NCI-H510A treated with DMSO at 0.1 percent for 48 hours (cell line): ENCODE measurements at regions not wholly inside any gene's neighbourhood (a gene's known extent, or its start where the extent isn't known, plus 50 kb on each side); places are given as distances from the start of the nearest gene placed in this dataset.

Experiments used
- DNase-seq: peaks from one replicate; lab custom pipeline; 2025; lab: John Stamatoyannopoulos, UW

GRCh38 chr15:93870583-93870982, 360.8 kb upstream of the MCTP2 start:
- DNase-seq, result no peak

GRCh38 chr15:93866948-93867347, 364.4 kb upstream of the MCTP2 start:
- DNase-seq, result no peak

GRCh38 chr15:93866476-93866875, 364.9 kb upstream of the MCTP2 start:
- no peak for DNase-seq

GRCh38 chr15:93865586-93865985, 365.8 kb upstream of the MCTP2 start:
- no peak for DNase-seq

DNA sequence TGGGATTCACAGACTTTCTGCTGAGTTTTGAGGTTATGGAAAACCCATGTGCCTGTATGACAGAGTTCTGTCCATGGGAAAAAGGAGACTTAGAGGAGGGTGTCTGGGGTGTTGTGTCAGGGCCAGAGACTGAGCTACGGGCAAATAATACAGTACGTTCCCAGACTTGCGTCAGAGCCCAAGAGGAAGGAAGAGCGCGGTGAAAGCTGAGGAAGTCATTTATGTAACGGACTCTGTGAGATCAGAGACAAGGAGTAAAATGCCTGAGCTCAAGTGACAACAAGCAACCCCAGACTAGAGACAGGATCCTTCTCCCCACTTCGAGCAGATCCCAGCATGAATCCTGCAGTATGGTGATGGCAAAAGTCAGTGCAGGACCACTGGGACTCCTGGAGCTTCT, 368.6 kb upstream of the MCTP2 start:
- DNase-seq, result no peak

DNA sequence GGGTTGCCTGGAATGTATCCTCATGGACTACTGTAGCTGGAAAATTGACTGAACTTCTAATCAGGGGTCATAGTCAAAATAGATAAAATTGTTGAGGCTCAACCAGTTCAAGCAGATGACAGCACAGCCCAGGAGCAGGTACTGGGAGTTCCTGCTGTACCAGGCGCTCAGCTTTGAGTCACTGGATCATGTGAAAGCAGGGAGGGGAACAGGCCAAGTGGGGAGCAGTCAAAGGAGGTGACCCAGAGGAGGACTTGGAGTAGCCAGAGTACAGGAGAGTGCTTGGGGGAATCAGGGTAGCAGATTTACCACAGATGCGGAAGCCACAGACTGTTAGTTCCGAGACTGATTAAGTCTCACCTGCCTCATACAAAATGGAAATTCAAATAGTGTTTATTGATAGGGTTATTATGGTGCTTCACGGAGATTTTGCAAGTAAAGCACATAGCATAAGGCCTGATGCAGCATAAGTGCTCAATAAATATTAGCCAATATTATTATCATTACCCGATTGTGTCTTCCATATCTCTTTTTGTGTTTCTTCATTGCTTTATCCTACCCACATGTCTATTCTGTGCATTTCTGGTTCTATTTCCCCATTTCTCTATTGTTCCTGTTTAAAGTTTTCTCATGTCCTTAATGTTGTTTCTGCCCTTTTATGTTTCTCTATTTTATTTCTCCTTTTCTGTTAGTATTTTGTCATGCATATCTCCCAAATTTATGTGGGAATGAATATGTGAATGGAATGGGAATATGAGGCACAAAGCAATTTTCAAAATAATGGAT, 369.2 kb upstream of the MCTP2 start:
- DNase-seq, result no peak

DNA sequence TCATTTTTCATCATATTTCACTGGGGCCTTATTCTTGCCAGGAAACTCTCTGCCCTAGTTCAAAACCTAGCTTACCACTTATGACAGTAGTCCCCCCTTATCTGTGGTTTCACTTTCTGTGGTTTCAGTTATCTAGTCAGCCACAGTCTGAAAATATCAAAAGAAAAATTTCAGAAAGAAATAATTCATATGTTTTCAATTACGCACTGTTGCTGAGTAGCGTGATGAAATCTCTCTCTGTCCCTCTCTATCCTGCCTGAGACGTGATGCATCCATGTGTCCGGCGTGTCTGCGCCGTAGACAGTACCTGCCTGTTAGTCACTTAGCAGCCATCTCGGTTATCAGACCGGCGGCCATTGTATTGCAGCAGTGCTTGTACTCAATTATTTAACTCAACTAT, 369.9 kb upstream of the MCTP2 start:
- DNase-seq, result no peak

- no peak for DNase-seq
Measured at GRCh38 chr15:93860701-93861100, 370.7 kb upstream of the MCTP2 start.

DNA sequence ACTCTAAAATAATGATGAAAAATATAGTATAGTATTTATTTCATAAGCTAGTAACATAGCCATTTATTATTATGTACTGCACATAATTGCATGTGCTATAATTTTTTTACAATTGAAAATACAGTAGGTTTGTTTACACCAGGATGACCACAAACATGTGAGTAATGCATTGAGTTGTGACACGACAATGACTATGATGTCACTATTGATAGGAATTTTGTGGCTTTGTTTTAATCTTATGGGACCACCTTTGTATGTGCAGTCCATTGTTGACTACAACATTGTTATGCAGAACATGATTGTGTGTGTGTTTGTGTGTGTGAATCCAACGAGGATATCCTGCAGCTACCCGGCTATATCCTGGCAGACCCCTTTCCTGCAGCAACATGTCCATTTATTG, 372.2 kb upstream of the MCTP2 start:
- no peak for DNase-seq

DNA sequence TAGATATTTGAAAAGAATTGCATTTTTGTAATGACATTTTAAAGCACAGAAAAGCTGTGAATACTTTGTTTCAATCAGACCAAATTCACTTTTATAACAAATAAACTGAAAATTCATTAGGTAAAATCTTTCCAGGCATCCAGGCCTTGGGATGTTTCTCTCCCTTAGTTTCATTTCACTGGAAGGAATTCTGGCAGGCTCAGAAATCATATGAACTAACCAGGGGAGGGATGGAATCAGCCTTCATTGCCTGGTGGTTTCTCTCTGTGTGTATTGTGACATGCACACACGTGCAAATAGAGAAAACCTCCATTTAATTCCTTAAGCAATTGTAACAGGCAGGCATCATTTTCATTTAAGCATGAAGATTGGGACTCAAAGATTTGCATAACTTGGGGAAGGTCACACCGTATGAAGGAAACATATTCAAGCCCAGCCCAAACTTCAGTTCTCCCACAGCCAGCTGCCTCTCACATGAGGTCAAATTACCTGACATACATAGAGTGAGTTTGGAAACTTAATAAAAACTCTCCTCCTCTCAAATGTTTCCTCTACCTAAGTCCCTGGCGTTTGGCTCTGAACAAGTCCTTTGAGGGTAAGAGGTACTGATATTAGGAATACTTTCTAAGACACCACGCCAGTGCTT, 376.1 kb upstream of the MCTP2 start:
- DNase-seq, result no peak

GRCh38 chr15:93854088-93854487, 377.3 kb upstream of the MCTP2 start:
- no peak for DNase-seq

DNA sequence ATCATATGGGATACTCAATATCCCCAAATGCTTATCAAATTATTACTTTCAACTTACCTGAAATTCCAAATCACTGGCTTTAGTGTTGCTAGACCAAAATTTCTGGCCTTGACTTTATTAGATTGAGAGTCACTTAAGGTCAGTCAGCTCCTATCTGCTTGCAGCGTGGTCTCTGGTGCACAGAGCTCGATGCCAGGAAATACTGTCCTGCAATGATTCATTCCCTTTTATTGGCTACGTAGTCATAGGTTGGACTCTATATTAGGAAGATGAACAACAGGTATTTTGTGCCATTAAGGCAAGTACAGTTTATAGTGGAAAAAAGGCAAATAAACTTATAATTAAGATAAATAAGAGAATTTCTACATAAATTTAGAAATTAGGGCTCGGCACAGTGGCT, 378.6 kb upstream of the MCTP2 start:
- DNase-seq, result no peak

DNA sequence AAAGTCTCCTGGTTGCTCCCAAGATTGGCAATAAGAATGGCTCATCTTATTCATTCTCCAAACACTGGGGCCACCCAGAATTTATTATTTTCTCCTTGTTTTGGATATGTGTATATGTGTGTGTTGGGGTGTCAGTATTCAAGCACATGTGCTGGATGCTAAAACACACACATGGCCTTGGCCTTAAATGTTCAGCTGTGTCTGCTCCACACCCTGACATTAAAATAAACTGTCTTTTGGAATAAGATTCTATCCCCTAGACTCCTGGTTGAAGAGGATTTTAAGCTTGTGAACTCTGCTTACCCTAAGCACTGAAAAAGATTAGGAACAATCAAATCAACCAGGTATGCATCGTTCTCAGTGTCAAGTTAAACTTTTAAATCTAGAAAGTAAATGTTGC, 382.9 kb upstream of the MCTP2 start:
- DNase-seq, result no peak

DNA sequence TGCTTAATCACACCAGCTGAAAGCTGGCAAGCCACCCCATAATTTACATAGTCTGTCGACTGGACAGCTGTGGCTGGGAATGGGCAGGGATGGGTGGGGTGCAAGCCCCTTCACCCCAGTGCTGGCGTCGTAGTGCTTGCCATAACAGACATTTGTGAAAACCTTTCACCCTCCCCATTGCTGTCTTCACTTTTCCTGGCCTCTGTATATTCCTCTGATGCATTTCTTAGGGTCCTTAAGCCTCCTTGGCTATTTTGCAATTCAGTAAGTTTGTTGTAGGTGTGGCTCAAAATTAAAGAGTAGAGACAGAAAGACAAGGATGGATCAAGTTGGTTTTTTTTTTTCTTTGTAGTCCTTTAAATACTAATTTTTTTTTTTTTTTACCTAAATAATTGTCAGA, 383.3 kb upstream of the MCTP2 start:
- DNase-seq, result no peak

DNA sequence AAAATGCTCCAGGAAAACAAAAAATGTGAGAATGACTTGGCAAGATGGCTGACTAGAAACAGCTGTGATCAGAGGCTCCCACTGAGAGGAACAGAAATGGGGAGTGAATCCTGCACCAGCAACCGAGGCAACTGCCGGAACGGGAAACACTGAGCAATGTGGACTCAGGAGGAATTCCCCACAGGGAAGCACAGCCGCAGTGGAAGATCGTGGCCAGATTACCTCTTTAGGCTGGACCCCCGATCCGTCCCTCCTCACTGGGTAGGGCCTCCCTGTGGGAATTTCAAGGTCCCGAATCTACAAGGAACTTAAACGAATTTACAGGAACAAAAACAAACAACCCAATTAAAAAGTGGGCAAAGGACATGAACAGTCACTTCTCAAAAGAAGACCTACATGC, 385.2 kb upstream of the MCTP2 start:
- DNase-seq, result no peak

GRCh38 chr15:93837450-93837849, 393.9 kb upstream of the MCTP2 start:
- no peak for DNase-seq

- DNase-seq, result no peak
Measured at GRCh38 chr15:93835344-93835743, 396.0 kb upstream of the MCTP2 start.

DNA sequence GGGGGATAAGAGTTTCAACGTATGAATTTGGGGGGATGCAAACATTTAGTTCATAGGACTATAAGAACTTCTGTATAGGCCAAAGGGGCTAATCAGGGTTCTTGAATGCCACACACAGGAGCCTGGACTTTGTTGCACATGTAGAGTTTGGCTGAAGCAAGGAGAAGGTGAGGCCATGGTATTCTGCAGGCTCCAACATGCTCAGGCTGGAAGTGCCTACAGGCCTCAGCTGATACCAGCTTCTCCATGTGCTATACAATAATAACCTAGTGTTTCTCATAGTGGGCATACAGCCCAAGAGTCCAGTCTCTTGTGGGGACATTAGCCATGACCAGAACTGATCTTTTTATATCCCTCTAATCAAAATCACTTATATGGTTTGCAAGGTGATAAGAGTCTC, 399.7 kb upstream of the MCTP2 start:
- no peak for DNase-seq

GRCh38 chr15:93830221-93831080, 400.9 kb upstream of the MCTP2 start:
- no peak for DNase-seq

- DNase-seq, result no peak
Measured at GRCh38 chr15:93829115-93829870, 402.1 kb upstream of the MCTP2 start.

DNA sequence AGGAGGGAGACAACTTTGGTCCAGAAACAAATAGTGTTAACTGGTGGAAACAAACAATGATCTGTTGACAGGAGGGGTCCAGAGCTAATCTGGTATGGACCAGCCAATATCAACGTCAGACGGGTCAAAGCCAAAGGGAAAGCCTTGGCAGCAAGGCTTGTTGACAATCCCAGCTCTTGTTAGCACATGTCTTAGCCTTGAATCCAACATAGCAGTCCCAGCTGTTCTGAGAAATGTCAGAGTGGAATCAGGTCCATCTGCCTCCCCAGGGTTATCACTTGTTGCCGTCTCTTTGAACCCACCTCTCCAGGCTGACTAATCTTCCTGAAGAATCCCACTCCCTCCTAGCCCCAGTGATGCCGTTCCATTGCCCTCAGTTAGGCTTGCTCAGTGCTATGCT, 404.6 kb upstream of the MCTP2 start:
- DNase-seq, result no peak

DNA sequence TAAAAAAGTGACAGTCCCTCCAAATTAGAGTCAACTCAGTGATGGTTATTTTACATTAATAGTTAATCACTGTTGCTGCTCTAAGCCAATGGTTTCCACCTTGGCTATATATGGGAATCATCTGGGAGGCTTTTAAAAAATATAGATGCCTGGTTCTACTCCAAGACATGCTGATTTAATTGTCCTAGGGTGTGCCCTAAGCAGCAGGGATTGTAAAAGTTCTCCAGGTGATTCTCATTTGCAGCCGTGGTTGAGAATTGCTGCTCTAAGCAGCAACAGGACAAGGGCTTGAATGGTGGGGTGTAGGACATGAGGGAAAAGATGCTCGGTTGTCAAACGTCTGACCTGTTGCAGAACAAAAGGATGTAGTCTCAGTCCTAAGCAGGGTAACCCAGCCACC, 405.1 kb upstream of the MCTP2 start:
- DNase-seq, result no peak
